Skeletal muscle satellite cell (primary cell): ENCODE measurements at regions not wholly inside any gene's neighbourhood (a gene's known extent, or its start where the extent isn't known, plus 50 kb on each side); places are given as distances from the start of the nearest gene placed in this dataset.
"Not testable (repeated sequence)": the region's sequence is repeated elsewhere in the genome, so short reads cannot be mapped to it uniquely, and the experiment has no call there.

ENCODE experiments used
- H3K27me3 ChIP-seq: 2 replicates; pipeline ENCODE4 v1.7.0; 2013; ENCODE audit warnings: low read length; ENCODE audit not compliant: control insufficient read depth, insufficient read depth
- H3K36me3 ChIP-seq: 2 replicates; pipeline ENCODE4 v1.7.0; 2013; ENCODE audit warnings: mild to moderate bottlenecking, control low read depth, low read length; ENCODE audit not compliant: insufficient read depth
- H3K4me1 ChIP-seq: 2 replicates; pipeline ENCODE4 v1.7.0; 2013; ENCODE audit warnings: low read length; ENCODE audit not compliant: control insufficient read depth, insufficient read depth
- H3K4me2 ChIP-seq: 2 replicates; pipeline ENCODE4 v1.7.0; 2013; ENCODE audit warnings: mild to moderate bottlenecking, low read length
- H3K4me3 ChIP-seq: 2 replicates; pipeline ENCODE4 v1.7.0; 2013; ENCODE audit warnings: low read length
- H3K9ac ChIP-seq: 2 replicates; pipeline ENCODE4 v1.7.0; 2013; ENCODE audit warnings: mild to moderate bottlenecking, low read depth, low read length, moderate library complexity
- H3K9me3 ChIP-seq: replicated peaks from 2 replicates; pipeline ENCODE4 v1.7.0; 2013; ENCODE audit warnings: mild to moderate bottlenecking, control low read depth, low read length

GRCh38 chr7:91627324-91627723, 253.2 kb downstream of the MTERF1 start:
- not testable (repeated sequence) for H3K27me3 ChIP-seq, H3K4me3 ChIP-seq, H3K9me3 ChIP-seq, H3K9ac ChIP-seq, H3K4me1 ChIP-seq, H3K36me3 ChIP-seq, H3K4me2 ChIP-seq

- no peak overlapping the region for H3K9ac ChIP-seq
- no peaks in the 10 kb centered on the region for H3K9me3 ChIP-seq
- no peaks in the 10 kb centered on the region for H3K36me3 ChIP-seq
- peaks cover 4% of the 10 kb centered on the region for H3K27me3 ChIP-seq
- no peak overlapping the region for H3K4me2 ChIP-seq
- no peak overlapping the region for H3K4me3 ChIP-seq
- no peaks in the 10 kb centered on the region for H3K4me1 ChIP-seq
These were observed 251.8 kb downstream of the MTERF1 start for GRCh38 chr7:91628742-91629141.

- no peaks in the 10 kb centered on the region for H3K4me1 ChIP-seq
- H3K36me3 ChIP-seq: no peaks in the 10 kb centered on the region
- no peaks in the 10 kb centered on the region for H3K9me3 ChIP-seq
- no peak overlapping the region for H3K4me2 ChIP-seq
- no peak overlapping the region for H3K9ac ChIP-seq
- peaks cover 4% of the 10 kb centered on the region for H3K27me3 ChIP-seq
- no peak overlapping the region for H3K4me3 ChIP-seq
These were observed 249.7 kb downstream of the MTERF1 start for GRCh38 chr7:91630581-91631380.

- peaks cover 4% of the 10 kb centered on the region for H3K27me3 ChIP-seq
- H3K4me3 ChIP-seq: no peak overlapping the region
- H3K4me2 ChIP-seq: no peak overlapping the region
- no peaks in the 10 kb centered on the region for H3K4me1 ChIP-seq
- H3K36me3 ChIP-seq: no peaks in the 10 kb centered on the region
- H3K9me3 ChIP-seq: no peaks in the 10 kb centered on the region
- H3K9ac ChIP-seq: no peak overlapping the region
These were observed 248.1 kb downstream of the MTERF1 start for GRCh38 chr7:91632234-91632940.

- H3K9ac ChIP-seq: no peak overlapping the region
- H3K4me3 ChIP-seq: no peak overlapping the region
- H3K4me1 ChIP-seq: no peaks in the 10 kb centered on the region
- no peak overlapping the region for H3K4me2 ChIP-seq
- H3K36me3 ChIP-seq: no peaks in the 10 kb centered on the region
- peaks cover 4% of the 10 kb centered on the region for H3K27me3 ChIP-seq
- no peaks in the 10 kb centered on the region for H3K9me3 ChIP-seq
These were observed 247.5 kb downstream of the MTERF1 start for GRCh38 chr7:91633013-91633441.

GRCh38 chr7:91634485-91635177, 245.9 kb downstream of the MTERF1 start:
- Histone ChIP-seq H3K4me2 (no peak overlapping the region), H3K9me3 (no peaks in the 10 kb centered on the region), H3K4me1 (no peaks in the 10 kb centered on the region), H3K36me3 (no peaks in the 10 kb centered on the region), H3K4me3 (no peak overlapping the region), H3K27me3 (peaks cover 13% of the 10 kb centered on the region), H3K9ac (no peak overlapping the region)

- no peak overlapping the region for H3K4me2 ChIP-seq
These were observed 244.3 kb downstream of the MTERF1 start for GRCh38 chr7:91636129-91636724.

GRCh38 chr7:91636728-91637127, 243.8 kb downstream of the MTERF1 start:
- no peak overlapping the region for H3K4me2 ChIP-seq
- H3K36me3 ChIP-seq: no peaks in the 10 kb centered on the region
- no peaks in the 10 kb centered on the region for H3K4me1 ChIP-seq
- no peak overlapping the region for H3K4me3 ChIP-seq
- H3K9ac ChIP-seq: no peak overlapping the region
- peaks cover 9% of the 10 kb centered on the region for H3K27me3 ChIP-seq
- no peaks in the 10 kb centered on the region for H3K9me3 ChIP-seq

More at GRCh38 chr7:91636129-91636724, 244.3 kb downstream of the MTERF1 start:
- Histone ChIP-seq H3K9ac (no peak overlapping the region), H3K27me3 (peaks cover 9% of the 10 kb centered on the region), H3K4me3 (no peak overlapping the region), H3K4me1 (no peaks in the 10 kb centered on the region), H3K36me3 (no peaks in the 10 kb centered on the region), H3K9me3 (no peaks in the 10 kb centered on the region)

GRCh38 chr7:91644256-91644655, 236.2 kb downstream of the MTERF1 start:
- no peaks in the 10 kb centered on the region for H3K36me3 ChIP-seq
- peaks cover 6% of the 10 kb centered on the region for H3K27me3 ChIP-seq
- no peak overlapping the region for H3K4me3 ChIP-seq
- no peak overlapping the region for H3K4me2 ChIP-seq
- no peaks in the 10 kb centered on the region for H3K4me1 ChIP-seq
- no peaks in the 10 kb centered on the region for H3K9me3 ChIP-seq
- no peak overlapping the region for H3K9ac ChIP-seq

GRCh38 chr7:91645542-91645941, 235.0 kb downstream of the MTERF1 start:
- Histone ChIP-seq H3K4me3 (no peak overlapping the region), H3K4me2 (no peak overlapping the region), H3K27me3 (peaks cover 6% of the 10 kb centered on the region), H3K36me3 (no peaks in the 10 kb centered on the region), H3K4me1 (no peaks in the 10 kb centered on the region), H3K9me3 (no peaks in the 10 kb centered on the region), H3K9ac (no peak overlapping the region)

GRCh38 chr7:91651986-91652385, 228.5 kb downstream of the MTERF1 start:
- no peak overlapping the region for H3K4me2 ChIP-seq
- peaks cover 6% of the 10 kb centered on the region for H3K27me3 ChIP-seq
- H3K9me3 ChIP-seq: no peaks in the 10 kb centered on the region
- no peak overlapping the region for H3K4me3 ChIP-seq
- H3K9ac ChIP-seq: no peak overlapping the region
- H3K36me3 ChIP-seq: no peaks in the 10 kb centered on the region
- no peaks in the 10 kb centered on the region for H3K4me1 ChIP-seq
